ENCODE measurements at regions not wholly inside any gene's neighbourhood (a gene's known extent, or its start where the extent isn't known, plus 50 kb on each side); places are given as distances from the start of the nearest gene placed in this dataset.
A peak's percentile ranks its signal among the peaks of the same experiment; 100 is the strongest.

GRCh38 chr7:16007911-16008310 lies 321.4 kb upstream of the MEOX2 start:
- no peak for TF ChIP-seq CTCF (IDR thresholded peaks at IDR 0.05; ENCODE audit: unreplicated experiment in 3 of 3)
- Mint-ChIP-seq H3K36me3 (ENCODE audit: low read depth) (no peaks in the 10 kb centered on the region), H3K27me3 (ENCODE audit: low read depth) (no peaks in the 10 kb centered on the region), H3K9me3 (peaks cover 1% of the 10 kb centered on the region), H3K4me1 (peaks cover 12% of the 10 kb centered on the region), H3K4me3 (no peak overlapping the region), H3K27ac (no peak overlapping the region)

GRCh38 chr7:16004702-16005101 lies 318.2 kb upstream of the MEOX2 start:
- Mint-ChIP-seq H3K4me1 (peaks cover 12% of the 10 kb centered on the region), H3K36me3 (ENCODE audit: low read depth) (no peaks in the 10 kb centered on the region), H3K9me3 (no peaks in the 10 kb centered on the region), H3K27ac (peak overlapping the region in 1 of 3 experiments; percentile 59), H3K4me3 (no peak overlapping the region), H3K27me3 (ENCODE audit: low read depth) (no peaks in the 10 kb centered on the region)
- TF ChIP-seq CTCF (IDR thresholded peaks at IDR 0.05; ENCODE audit: unreplicated experiment in 3 of 3): no peak

- no peak for TF ChIP-seq CTCF (IDR thresholded peaks at IDR 0.05; ENCODE audit: unreplicated experiment in 3 of 3)
- H3K4me1 Mint-ChIP-seq: peaks cover 12% of the 10 kb centered on the region
- no peaks in the 10 kb centered on the region for H3K9me3 Mint-ChIP-seq
- no peak overlapping the region for H3K27ac Mint-ChIP-seq
- H3K4me3 Mint-ChIP-seq: no peak overlapping the region
- no peaks in the 10 kb centered on the region for H3K36me3 Mint-ChIP-seq (ENCODE audit: low read depth)
- no peaks in the 10 kb centered on the region for H3K27me3 Mint-ChIP-seq (ENCODE audit: low read depth)
These were observed 315.0 kb upstream of the MEOX2 start for GRCh38 chr7:16001477-16001876.

GRCh38 chr7:15998617-15999016 lies 312.1 kb upstream of the MEOX2 start:
- H3K27me3 Mint-ChIP-seq (ENCODE audit: low read depth): no peaks in the 10 kb centered on the region

GRCh38 chr7:15995027-15995426 lies 308.5 kb upstream of the MEOX2 start:
- TF ChIP-seq CTCF (IDR thresholded peaks at IDR 0.05; ENCODE audit: unreplicated experiment in 3 of 3): no peak
- no peaks in the 10 kb centered on the region for H3K36me3 Mint-ChIP-seq (ENCODE audit: low read depth)

More at GRCh38 chr7:15998617-15999016, 312.1 kb upstream of the MEOX2 start:
- Mint-ChIP-seq H3K4me1 (no peaks in the 10 kb centered on the region), H3K4me3 (no peak overlapping the region), H3K9me3 (no peaks in the 10 kb centered on the region), H3K36me3 (ENCODE audit: low read depth) (no peaks in the 10 kb centered on the region), H3K27ac (no peak overlapping the region)
- no peak for TF ChIP-seq CTCF (IDR thresholded peaks at IDR 0.05; ENCODE audit: unreplicated experiment in 3 of 3)

GRCh38 chr7:15989194-15989593 lies 302.7 kb upstream of the MEOX2 start:
- H3K27ac Mint-ChIP-seq: no peak overlapping the region
- H3K4me3 Mint-ChIP-seq: no peak overlapping the region
- TF ChIP-seq CTCF (IDR thresholded peaks at IDR 0.05; ENCODE audit: unreplicated experiment in 3 of 3): no peak
- H3K36me3 Mint-ChIP-seq (ENCODE audit: low read depth): no peaks in the 10 kb centered on the region
- H3K27me3 Mint-ChIP-seq (ENCODE audit: low read depth): no peaks in the 10 kb centered on the region
- no peaks in the 10 kb centered on the region for H3K4me1 Mint-ChIP-seq
- no peaks in the 10 kb centered on the region for H3K9me3 Mint-ChIP-seq

More at GRCh38 chr7:15995027-15995426, 308.5 kb upstream of the MEOX2 start:
- Mint-ChIP-seq H3K4me1 (no peaks in the 10 kb centered on the region), H3K4me3 (no peak overlapping the region), H3K27me3 (ENCODE audit: low read depth) (no peaks in the 10 kb centered on the region), H3K27ac (no peak overlapping the region), H3K9me3 (no peaks in the 10 kb centered on the region)

Data from nephron (organoid).